GM13977 (cell line): ENCODE measurements at regions not wholly inside any gene's neighbourhood (a gene's known extent, or its start where the extent isn't known, plus 50 kb on each side); places are given as distances from the start of the nearest gene placed in this dataset.
"Not testable (repeated sequence)": the region's sequence is repeated elsewhere in the genome, so short reads cannot be mapped to it uniquely, and the experiment has no call there.

ENCODE experiments used
- DNase-seq: peaks from one replicate; pipeline ENCODE4 v3.0.0; 2012; ENCODE audit warnings: low spot score
- CTCF ChIP-seq: IDR thresholded peaks from 2 replicates; pipeline ENCODE4 v1.5.1; 2012; ENCODE audit warnings: mild to moderate bottlenecking, control low read depth; ENCODE audit not compliant: insufficient read depth; ENCODE audit errors: extremely low read depth, missing control alignments
- in situ Hi-C: fragments of 300-500 bp; cut with MboI; formaldehyde crosslinking; loops from one replicate; pipeline ENCODE4 v1.12.0; 2022; ENCODE audit warnings: low sequenced_read_pairs, low pct_unique_long_range_greater_than_20kb, mixed read lengths, inconsistent platforms; ENCODE audit not compliant: unreplicated experiment

GRCh38 chr7:97928844-97929243 is 56.6 kb upstream of the ASNS start:
- in situ Hi-C loops, DNase-seq: not testable (repeated sequence)

GRCh38 chr7:97927790-97928748 is 55.9 kb upstream of the ASNS start:
- TF ChIP-seq CTCF, result peak; percentile 95
- in situ Hi-C loops, result not testable (repeated sequence)
- DNase-seq, result peak; percentile 87
